C1 segment of cervical spinal cord (tissue), 14 donors: ENCODE measurements at regions not wholly inside any gene's neighbourhood (a gene's known extent, or its start where the extent isn't known, plus 50 kb on each side); places are given as distances from the start of the nearest gene placed in this dataset.

Experiments
- DNase-seq, 14 donors: peaks; one replicate each; lab custom pipeline; 2025; lab: John Stamatoyannopoulos, UW

DNA sequence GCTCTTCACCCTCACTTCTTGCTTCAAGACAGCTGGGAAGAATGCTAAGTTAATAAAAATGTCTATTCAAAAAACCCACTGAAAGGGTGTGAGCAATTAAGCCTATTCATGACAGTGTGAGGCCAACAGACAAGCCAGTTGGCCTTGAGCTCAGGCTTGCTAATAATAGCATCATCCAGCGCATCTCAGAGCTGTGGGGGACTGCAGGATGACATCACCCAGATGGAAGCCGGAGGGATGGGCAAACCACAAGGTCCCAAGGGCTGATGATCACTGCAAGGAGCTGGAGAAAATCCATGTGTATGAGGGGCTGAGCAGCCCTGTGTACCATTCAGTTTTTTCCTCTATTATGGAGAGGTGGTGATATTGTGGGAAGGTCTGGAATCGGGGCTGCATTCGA lies 770.4 kb downstream of the TNS3 start:
- DNase-seq, result no peak

DNA sequence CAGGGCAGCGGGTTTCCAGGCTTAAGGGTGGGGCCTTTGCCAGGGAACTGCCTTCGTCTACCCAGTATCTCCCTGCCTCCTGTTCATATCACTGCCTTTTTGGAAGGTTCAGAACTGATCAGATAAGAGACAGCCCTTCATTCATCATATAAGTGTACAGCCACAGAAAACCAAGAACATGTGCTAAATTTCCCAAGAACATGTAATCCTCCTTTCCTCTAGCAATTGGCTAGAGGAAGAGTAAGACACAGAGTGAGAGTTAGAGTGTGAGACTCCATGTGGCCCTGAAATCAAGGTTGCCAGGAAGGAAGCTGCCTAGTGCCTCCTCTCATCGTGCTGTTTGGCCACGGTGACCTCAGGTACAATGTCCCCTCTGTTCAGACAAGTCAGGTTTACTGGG lies 770.9 kb downstream of the TNS3 start:
- no peak for DNase-seq

DNA sequence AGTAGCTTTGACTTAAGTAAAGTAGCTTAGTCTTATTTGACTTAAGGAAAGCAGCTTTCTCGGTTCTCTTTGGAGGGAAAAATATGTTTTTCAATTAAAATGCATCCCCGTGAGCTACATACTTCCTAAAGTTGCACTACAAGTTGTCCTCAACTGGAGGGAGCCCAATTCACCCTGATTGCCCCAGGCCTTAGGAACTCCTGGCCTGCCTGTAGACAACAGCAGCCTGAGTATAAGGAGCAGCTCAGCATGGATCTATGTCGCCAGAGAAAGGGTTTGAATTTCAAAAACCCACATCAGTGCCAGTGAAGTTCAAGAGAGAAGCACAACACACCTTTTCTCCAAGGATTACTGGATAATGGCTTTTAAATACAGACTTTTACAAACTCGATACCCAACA lies 772.0 kb downstream of the TNS3 start:
- DNase-seq, result no peak

DNA sequence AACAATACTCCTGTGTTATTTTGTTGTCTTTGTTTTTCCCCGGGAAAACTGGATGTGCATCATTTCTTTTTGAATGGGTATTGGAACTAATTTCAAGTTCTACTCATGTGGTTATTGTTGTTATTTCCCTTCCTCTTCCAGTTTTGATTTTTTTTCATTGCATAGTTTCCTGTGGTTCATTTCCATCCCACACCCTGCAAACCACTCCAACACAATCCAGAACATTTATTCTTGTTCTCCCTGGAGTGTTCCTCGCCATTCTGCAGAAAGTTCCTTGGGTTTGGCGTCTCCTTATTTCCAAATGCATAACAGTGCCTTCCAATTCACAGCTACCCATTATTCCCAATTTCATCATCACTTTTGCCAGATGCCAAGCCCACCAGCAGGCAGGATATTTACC lies 775.1 kb downstream of the TNS3 start:
- no peak for DNase-seq

DNA sequence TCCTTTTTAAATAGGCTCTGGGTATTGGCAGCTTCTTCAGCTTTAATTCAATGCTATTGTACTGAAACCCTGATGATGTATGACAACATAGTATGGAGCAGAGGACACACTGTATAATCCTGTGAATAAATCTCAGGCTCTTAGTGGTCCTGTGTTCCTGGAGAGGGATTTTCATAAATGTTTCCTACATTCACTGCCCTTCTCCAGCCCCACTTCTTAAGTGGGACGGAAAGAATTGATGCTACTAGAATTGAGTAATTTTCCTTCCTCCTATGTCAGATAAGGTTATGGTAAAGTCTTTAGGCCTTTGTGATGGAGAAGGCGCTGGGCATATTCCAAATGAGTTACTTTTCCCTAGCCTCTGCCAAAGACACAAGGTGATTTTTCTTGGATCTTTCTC lies 779.4 kb downstream of the TNS3 start:
- DNase-seq, result no peak

DNA sequence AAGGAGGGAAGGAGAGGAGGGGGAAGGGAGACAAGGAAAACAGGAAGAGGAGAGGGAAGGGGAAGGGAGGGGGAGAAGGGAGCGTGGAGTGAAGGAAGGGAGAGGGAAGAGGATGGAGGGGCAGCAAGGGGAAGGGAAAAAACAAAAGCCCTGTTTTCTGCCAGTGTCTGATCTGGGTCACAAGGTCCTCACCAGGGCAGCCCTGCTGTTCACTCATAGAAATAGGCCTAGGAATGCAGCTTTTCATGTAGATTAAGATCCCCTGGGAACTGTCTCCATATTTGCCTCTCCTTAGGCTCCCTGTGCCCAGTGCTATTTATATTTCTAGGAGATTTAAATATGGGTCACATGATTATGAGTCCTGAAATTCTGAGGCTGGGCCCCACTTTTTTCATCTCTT lies 790.7 kb downstream of the TNS3 start:
- DNase-seq, result no peak

DNA sequence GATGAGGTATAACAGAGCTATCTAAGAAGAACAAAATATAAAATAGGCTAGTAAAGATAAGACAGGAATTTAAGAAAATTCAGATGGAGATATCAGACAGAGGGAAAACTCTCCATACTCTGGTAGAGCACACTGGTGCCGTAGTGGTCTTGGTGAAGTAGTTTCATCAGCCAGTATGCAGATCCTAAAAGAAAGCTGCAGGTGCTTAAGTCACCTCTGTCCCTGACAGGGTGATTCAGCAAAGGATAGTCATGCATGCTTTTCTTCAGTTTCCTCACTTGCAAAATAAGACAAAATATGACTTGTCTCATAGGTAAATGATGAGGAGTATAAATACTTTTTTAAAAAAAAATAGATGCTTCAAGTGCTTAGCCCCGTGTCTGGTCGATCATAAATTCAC lies 794.9 kb downstream of the TNS3 start:
- DNase-seq, result no peak

DNA sequence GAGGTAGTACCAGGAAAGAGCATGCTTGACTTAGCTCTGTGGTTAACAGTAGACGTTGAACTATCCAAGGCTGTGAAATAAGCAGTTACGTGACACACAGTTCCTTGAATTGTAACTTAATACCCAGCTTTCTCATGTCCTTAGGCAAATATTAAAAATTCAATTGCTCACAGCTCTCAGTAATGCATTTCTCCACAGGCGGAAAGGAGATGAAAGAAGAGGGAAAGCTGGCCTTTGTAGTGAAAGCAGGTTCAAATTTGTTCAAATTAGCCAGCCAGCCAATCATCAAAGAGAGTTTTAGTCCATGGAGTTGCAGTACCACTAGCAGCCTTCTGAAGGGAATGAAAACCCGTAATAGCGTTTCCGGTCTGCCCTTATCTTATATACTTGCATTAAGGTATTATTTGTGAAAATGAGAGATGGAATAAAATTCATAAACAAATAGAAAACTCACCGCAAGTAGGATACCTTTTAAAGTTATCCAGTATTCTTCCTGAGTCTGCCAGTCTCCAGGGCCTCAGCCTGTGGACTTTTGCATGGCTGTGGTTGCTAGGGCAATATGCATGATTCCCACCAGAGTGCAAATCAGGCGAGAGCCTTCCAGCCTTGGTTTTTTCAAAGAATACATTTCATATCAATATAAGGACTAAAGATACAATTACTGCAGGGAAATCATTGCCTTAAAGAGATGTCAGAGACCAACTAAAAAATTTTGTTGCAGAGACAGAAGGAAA lies 795.5 kb downstream of the TNS3 start:
- no peak for DNase-seq

DNA sequence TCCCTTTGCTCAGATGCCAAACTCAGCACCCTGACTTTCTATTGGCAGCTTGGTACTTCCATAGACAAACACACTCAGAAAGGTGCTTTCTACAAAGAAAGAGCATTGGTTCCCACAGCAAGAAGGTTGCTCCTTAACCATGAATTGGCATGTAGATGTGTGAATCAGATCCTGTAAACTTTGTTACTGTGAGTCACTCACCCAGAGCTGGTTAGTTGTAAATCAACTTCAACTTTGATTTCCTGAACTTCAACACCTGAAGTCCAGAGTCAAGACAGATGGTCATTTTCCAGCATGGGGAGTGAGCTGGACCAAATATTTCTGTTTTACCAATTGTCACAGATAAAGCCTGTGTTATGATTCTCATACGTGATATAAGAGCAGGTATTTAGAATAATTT lies 797.2 kb downstream of the TNS3 start:
- DNase-seq, result no peak

DNA sequence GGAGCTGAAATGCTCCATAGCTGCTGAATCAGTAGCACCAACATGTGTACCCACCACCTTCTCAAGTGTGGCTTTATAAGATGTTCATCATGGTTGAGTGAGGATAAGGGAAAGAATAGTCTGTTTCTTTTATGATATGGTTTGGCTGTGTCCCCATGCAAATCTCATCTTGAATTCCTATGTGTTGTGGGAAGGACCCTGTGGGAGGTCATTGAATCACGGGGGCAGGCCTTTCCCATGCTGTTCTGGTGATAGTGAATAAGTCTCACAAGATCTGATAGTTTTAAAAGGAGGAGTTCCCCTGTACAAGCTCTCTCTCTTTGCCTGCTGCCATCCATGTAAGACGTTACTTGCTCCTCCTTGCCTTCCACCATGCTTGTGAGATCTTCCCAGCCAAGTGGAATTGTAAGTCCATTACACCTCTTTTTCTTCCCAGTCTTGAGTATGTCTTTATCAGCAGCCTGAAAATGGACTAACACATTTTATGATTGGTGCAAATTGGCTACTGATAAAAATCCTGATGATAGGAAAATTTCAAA lies 799.9 kb downstream of the TNS3 start:
- no peak for DNase-seq

DNA sequence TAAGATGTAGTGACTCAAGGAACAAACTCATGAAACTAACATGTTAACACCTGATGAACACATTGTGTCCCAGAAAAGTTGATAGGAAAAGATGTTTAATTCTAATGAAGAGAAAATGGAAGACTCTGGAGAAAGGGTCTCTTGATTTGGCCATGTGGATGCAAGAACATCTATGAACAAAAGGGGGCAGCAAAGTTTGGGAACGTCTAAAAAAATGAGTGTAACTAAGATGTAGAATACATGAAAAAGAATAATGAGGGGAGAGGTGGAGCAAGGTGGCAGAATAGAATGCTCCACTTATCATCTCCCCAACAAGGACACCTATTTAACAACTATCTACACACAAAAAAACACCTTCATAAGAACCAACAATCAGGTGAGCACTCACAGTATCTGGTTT lies 805.1 kb downstream of the TNS3 start:
- no peak for DNase-seq

DNA sequence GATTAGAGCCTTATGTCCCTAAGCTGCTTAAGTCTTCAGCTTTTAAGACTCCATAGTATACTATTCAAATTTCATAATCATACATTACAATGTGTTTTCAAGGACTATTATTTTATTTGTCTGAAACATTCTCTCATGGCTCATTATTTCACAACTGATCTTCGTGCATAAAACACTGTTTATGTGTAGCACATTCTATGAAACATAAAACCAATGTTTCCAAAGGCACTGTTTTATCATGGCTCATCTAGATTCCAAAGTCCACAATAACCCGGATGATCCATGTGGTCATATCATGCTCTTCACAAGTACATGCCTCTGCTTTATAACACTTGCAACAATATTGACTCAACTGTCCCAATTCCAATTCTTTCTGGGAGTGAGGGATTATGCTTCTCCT lies 806.1 kb downstream of the TNS3 start:
- no peak for DNase-seq

DNA sequence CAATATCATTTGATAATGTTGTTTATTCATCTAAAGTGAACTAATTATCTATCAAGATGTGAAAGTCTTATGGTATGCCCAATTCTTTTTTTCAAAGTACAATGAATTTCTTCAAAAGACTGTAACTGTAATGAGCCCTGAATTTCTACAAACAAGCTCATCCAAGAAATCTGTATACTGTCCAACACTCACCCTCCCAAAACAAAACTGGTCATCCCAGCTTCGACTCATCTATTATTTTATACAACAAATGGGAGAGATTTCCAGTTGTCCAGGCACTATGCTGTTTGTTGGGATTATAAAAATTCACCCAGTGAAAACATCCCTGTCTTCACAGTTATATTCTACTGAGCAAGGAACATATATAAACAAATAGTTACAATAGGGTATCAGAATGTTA lies 806.9 kb downstream of the TNS3 start:
- DNase-seq, result no peak

DNA sequence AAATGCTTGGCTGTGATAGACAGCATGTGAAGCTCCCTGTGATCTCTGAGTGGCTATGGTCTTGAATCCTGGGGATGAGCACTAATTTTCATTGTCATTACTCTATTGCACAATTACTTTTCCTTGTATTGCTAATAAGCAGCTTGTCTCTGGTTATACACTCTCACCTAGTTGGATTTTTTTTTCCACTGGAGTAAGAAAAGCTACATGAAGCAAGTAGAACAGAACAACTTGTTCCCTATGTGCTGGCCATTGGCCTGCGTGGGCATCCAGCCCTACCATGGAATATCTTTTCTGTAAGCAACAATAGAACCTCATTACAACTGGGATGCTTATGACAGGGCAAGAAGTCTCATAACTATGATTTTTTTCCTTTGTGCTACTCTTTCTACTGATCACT lies 807.4 kb downstream of the TNS3 start:
- no peak for DNase-seq

DNA sequence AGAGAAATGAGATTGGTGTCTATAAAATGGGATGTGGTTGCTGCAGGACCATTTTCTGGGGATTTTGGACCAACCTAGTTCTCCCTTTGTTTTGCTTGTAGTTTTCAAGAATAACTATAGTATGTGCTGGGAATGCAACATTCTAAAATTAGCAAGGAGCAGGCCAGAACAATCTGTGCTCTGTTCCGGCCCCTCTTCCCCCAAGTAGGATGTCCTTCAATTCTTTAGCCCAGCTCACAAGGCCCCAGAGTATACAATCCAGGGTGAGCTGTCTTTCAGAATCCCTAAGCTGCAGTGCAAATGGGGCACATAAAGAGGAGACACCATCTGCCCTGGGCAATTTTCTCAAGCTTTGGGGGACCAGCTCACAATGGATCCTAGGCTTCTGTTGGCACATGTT lies 809.1 kb downstream of the TNS3 start:
- no peak for DNase-seq

DNA sequence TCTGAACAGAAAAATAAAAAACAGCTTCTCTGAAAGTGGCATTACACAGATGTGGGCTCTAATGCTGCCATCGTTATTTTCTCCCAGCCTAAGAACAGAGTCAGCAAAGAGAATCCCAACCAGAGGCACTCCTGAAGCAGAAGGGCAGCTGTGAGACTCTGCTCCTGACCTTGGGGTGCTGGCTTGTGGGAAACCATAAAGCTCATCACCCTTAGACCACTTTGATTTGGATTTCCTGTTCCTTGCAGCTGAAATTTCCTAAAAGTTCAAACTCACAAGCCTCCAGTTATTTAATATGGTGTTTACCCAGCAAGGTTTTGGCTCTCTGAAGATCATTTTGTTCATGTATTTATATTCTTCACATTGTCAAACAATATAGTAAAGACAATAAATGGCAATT lies 814.8 kb downstream of the TNS3 start:
- no peak for DNase-seq

DNA sequence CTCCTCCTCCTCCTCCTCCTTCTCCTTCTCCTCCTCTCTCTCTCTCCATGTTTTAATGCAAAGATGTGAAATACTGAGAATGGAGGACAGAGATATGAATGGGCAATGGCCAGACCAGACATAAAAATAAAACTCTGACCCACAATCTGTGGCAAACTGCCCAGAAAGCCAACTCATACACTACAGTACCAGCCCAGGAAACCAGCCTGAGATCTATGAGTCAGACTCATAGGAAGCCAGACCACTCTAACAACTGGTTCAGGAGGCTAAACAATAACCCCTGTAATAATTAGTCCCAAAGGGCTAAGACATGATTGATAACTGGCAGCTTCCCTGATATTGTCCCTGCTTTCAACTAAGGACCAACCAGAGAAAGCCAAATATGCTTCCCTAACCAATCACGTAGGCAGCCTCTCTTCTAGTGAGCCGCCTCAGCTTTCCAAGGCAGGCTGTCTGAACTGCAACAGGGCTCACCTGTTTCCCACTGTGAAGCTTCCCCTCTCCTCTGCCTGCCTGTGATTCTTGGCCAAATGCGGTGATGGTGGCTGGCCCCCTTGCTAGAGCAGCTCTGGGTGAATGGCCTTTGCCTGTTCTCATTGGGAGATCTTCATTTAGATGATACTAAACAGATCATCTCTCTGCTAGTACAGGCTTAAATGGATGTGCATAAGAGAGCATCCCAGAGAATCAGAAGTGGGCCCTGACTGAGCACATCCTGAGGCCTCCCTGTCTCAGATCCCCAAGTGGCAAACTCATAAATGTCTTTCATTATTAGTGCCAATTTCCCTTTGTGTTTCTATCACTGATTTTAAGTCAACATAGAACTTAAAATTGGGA lies 817.6 kb downstream of the TNS3 start:
- no peak for DNase-seq

DNA sequence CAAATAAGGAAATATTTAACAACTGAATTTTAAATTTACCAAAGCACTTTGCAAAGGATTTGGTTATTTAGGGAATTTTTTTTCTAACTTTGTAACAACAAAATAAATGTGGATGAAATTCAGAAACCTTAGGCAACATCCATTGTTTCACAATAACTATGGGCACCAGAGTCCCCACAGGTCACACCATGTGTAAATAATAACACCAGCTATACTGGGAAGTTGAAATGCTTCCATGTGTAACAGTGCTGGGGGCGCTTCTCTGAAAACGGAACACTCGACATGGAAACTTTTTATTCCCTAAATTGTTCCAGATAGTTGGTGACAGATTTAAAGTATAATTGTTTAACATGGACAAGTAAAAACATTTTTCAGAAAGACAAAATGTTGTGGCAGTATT lies 818.6 kb downstream of the TNS3 start:
- DNase-seq, result no peak

DNA sequence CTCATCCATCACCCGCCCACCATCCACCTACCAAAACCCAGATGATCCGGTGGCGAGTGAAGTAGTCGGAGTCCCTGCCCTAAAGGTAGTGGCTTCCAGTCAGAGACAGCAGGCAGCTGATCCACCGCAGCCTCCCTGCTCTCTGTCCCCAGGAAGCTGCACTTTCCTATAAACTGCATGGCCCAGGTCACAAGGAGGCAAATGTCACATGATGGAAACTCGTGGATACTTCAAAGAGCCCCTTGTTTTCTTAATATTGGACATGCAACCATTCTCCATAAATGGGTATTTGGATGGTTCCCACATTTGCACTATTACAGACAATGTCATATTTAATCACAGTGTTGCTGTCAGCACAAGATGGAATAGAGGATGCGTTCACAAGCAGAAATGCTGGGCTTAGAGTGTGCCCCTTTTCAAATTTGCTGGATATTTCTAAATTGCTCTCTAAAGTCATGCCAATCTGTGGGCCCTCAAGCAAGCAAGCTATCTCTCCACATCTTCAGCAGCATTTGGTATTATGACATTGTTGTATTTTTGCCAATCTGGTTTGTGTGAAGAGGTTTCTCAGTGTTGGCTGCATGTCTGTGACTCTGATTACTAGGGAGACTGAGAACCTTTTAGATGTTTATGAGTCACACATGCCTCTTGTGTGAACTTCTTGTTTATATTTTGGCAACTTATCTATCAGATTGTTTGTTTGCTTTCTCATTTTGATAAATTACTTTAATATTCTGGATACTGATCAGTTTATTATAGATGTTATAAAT lies 822.0 kb downstream of the TNS3 start:
- DNase-seq, result no peak

DNA sequence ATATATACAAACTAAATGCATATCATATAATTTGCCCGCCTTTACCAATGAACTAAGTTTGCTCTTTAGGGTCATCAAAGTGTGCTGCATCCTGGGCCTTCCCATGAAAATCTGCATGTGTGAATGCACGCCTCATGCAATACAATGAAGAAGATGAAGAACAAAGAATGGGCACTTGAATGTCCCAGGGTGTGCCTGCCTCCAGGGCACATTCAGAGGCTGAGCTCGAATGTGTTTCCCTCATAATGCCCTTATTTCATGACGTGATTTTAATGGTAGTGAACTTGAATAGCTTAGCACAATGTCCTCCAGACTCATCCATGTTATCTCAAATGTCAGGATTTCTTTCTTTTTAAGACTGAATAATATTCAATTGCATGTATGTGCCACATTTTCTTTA lies 824.9 kb downstream of the TNS3 start:
- no peak for DNase-seq

DNA sequence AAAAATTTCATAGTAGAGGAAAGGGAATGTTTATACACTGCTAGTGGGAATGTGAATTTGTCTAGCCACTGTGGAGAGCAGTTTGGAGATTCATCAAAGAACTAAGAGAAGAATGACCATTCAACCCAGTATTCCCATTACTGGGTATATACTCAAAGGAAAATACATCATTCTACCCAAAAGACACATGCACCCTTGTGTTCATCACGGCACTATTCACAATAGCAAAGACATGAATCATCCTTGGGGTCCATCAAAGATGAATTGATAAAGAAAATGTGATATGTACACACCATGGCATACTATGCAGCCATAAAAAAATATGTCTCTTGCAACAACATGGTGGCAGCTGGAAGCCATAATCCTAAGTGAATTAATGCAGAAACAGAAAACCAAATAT lies 825.7 kb downstream of the TNS3 start:
- no peak for DNase-seq
